Kidney capillary endothelial cell (primary cell): ENCODE measurements at regions not wholly inside any gene's neighbourhood (a gene's known extent, or its start where the extent isn't known, plus 50 kb on each side); places are given as distances from the start of the nearest gene placed in this dataset.
"Not testable (repeated sequence)": the region's sequence is repeated elsewhere in the genome, so short reads cannot be mapped to it uniquely, and the experiment has no call there.

Experiments
- DNase-seq: peaks from one replicate; pipeline ENCODE4 v3.0.0-alpha.2; 2018; ENCODE audit warnings: low spot score

DNA sequence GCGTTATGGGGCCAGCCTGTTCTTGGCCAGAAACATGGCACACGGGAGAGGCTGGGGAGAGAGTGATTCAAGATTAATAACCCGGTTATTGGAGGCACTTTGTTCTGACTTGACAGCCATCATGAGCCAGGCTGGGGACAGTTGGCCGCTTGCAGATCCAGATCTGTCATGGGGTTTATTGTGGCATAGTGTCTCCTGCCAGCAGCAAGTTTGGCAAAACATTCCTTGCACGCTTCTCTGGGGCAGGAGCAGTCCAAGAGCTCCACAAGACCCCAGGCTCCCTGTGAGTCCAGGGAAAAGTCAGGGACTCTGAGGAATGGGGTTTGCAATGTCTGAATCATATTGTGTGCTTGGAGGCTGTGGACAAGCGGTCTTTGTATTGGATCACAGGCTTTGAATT, 270.4 kb downstream of the MIAT start:
- DNase-seq, result no peak

- DNase-seq, result no peak
Measured at GRCh38 chr22:26931471-26931870, 274.1 kb downstream of the MIAT start.

DNA sequence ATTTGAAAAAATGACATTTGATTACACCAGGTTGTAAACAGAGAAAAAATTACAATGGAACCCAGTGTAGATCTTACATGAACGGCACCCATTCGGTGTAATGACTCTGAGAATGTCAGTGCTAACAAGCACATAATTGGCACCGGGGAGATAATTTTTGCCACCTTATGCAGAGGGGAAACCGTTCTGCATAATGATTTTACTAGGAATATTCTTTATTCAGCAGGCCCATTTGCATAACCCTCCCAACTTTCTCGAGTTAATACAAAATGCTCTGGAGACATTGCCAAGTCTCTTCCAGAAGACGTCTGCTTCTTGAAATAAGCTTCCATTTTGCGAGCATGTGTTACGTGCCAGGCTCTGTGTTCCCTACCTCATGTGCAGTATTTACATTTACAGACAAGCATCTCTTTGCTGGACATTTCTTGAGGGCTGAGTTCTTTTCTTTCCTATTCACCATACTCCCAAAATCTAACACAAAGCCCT, 275.8 kb downstream of the MIAT start:
- DNase-seq, result no peak

DNA sequence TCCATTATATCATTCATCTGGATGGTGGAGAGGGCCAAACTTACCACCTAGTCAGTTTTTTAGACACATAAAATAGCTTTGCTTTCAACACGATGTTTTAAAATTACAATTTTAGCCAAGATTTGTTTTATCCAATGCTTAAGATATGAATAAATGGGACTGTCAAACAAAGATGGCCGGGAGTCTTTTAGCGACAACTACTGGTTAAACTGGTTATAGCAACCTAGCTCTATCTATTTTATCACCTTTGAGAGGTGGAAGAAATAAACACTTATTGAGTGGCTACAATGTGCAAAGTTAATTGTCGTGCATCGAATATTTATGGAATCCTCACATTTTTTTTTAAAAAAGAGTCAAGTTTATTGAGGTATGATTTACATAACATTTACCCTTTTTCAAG, 279.8 kb downstream of the MIAT start:
- no peak for DNase-seq

- DNase-seq, result no peak
Measured at GRCh38 chr22:26939466-26939865, 282.1 kb downstream of the MIAT start.

DNA sequence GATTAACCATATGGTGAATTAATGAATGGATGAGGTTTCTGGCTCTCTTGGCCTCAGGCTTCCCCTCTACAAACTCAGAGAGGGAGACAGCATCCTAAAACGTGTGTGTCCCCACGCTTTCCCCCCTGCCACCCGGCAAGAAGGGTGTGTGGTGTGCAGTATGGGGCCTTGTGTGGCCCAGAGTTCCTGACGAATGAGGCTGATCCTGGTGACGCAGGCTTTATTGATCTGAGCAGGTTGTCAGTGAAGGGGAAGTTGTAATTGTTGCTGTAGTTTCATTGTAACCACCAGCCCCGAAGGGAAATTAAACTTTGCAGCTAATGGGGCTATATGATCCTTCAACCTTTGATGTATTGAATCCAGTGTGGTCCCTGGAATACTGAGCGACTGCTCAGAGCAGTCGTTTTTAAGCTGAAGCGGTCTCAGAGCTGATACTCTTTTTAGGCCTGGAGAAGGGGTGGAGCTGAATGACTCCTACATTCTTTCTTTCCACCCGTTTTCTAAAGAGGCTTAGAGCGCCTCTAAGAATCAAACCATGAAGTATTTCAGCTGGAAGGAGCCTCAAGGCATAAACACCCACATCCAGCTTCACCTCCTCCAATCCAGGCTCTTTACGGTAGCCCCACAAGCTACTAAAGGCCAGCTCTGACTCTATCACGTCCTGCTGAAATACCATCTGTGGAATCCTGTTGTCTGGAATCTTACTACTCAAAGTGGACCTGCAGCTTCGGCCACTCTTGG, 284.7 kb downstream of the MIAT start:
- no peak for DNase-seq

DNA sequence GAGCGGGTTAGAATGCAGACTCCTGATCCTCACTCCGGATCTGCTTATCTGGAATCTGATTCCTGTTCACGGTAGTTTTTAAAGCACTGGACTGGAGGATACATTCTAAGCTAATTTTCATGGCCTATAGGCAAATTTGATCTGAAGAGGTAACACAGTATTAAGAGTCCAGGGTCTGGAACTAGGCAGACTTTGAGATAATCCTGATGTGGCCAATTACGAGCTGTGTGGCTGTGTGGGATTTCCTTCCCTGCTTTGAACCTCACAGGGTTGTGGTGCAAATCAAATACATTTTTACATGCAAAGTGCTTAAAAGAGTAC, 285.2 kb downstream of the MIAT start:
- no peak for DNase-seq

DNA sequence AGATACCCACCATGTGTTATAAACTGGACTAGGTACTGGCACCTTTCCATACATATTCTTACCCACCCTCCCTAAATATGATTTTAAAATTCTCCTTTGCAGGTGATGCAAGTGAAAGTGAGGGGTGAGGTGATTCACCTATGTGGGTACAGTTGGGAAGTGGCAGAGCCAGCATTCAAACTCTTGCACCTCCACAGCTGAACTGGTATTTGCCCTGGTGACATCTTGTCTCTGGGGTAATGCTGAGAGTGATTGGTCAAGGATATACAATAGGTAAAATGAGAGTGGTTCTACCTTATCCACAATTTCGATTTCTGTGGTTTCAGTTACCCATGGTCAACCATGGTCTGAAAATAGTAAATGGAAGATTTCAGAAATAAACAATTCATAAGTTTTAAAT, 288.2 kb downstream of the MIAT start:
- DNase-seq, result no peak

DNA sequence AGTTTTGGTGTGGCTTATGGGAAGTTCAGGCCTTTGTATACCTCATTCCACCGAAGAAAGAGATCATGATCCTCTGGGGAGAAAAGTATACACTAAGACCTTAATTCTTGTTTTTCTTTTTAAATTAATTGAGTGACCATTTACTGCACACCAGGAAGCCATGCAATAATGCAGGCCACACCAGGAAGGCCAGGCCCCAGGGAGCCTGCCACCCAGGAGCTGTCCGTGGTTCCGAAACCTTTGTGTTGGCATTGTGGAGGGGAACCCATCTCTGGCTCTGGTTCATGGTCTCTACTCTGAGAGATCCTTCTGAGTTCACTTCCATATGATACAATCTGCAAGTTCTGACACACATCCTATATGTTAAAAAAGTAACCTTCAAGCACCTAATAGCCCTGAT, 291.8 kb downstream of the MIAT start:
- DNase-seq, result peak; percentile 16

GRCh38 chr22:26951139-26951538, 293.8 kb downstream of the MIAT start:
- DNase-seq, result not testable (repeated sequence)

DNA sequence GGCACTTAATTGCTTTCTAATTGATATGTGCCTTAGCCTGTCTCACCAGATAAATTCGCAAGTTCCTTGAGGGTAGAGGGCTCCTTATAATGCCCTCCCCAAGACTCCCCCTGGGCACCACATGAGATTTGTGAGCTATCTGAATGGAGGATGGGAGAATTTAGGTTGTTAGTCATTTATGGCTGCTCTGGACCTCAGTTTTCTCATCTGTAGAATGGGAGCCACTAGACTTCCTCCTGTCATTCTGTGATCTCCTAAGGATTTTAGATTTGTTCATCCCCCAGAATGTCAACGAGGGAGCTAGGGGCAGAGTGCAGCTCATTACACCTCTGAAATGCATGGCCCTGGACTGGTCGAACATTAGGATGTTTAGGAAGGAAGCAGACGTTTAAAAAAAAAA, 294.6 kb downstream of the MIAT start:
- DNase-seq, result no peak

- DNase-seq, result no peak
Measured at GRCh38 chr22:26952451-26953011, 295.1 kb downstream of the MIAT start.

DNA sequence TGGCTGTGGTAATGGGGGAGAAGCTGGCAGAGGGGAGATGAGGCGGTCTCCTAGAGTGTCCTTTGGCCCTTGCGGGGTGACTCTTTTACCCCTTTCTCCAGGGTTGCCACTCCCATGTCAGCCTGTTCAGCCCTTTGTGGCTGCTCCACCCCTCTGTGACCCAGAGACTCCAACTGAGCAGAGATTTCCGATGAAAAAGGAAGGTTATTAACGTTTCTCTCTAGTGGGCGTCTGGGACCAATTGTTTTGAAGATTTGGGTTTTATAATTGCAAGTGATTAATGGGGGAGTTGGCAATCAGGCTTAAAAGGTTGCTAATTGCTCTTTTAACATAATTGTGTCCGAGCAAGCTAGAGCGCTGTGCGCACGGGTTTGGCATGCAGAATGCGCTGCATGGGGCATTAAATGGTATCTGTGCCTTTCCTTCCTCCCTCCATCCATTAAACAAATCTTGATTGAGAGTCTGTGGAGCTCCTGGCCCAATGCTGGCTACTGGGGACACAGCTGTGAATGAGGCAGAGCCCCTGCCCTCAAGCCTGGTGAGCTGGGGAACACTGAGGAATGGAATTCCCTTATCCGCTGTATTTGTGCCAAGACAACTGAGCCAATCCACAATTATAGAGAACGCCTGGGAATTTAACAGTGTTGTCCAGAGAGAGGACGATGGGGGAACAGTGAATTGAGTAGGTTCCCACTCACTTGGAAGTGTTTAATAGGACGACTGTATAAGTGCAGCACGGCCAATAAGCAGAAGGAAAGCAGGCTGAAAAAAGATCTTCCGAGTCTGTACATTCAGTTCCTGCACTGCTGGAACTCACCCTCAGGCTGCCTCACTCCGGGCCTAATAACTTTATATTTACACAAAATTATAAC, 295.9 kb downstream of the MIAT start:
- no peak for DNase-seq

GRCh38 chr22:26956371-26956770, 299.0 kb downstream of the MIAT start:
- DNase-seq, result no peak

DNA sequence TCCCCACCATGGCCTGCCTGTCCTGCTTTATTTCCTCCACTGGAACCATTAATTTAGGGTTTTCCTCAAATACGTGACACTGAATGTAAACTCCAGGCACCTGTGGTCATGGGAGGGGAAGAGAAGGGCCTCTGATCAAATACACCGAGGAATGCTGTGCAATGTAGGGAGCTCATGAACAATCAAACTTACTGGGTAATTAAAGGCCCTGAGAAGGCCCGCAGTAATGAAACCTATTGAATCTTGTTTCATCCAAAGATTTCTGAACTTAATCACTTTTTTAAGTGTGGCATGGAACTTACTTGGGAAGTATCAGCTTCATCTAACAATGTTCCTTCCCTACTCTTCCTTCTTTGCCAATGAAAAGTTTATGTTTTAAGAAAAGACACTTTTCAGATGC, 299.8 kb downstream of the MIAT start:
- DNase-seq, result no peak

DNA sequence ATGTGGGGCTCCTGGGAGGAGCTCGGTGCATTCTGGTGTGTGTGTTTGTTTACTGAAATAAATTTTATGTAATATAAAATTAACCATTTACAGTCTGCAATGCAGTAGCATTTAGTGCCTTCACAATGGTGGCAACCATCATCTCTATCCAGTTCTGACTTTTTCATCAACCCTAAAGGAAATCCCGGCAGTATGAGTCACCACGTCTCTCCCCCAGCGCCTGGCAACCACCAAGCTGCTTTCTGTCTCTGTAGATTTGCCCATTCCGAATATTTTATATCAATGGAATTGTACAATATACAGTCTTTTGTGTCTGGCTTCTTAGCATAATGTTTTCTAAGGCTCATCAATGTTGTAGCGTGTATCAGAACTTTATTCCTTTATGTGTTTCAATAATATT, 300.5 kb downstream of the MIAT start:
- DNase-seq, result no peak

DNA sequence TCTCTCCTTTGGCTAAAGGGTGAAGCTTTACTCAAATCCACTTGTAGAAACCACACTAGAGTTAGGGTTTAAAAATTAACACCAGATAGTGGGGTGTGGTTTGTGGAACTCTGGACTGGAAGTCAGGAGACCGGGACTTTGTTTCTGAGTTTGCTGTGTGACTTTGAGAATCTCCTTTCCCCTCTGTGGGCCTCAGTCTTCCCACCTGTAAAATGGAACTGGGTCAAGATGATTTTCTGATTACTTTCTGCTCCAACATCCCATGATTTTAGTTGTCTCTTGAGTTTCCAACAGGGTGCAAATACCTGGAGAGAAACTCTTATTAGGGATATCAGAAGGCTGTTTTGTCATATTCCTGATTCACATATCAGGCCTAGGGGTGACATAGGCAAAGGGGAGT, 301.0 kb downstream of the MIAT start:
- DNase-seq, result no peak

GRCh38 chr22:26964642-26965041, 307.3 kb downstream of the MIAT start:
- DNase-seq, result no peak

GRCh38 chr22:26967282-26967681, 309.9 kb downstream of the MIAT start:
- DNase-seq, result no peak

DNA sequence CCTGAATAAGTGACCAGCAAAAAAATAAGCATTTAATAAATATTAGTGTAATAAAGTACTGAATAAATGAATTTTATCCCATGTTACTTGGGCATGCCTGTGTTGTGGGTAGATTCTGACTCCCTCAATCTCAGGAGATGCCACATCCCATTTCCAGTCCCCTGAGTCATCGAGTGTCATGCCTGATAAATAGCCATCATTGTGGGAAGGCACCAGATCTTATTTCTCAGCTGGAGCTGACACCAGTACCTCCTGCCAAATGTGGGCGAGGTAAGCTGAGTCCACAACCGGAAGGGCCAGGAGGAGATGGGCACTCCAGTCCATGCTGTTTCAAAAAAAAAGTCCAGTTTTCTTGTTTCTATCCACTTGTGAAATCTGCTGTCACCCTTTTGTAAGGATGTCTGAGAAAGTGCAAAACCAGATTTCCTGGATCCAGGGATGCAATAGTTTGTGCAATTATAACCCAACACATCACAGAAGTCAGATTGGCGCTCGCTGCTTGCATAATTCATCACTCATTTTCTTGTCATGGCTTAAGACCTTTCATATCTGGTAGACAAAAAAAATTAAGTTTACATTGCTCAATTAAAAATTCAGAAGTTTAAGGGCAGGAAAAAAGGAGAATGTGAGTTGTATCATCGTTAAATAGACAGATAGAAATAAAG, 311.6 kb downstream of the MIAT start:
- no peak for DNase-seq

DNA sequence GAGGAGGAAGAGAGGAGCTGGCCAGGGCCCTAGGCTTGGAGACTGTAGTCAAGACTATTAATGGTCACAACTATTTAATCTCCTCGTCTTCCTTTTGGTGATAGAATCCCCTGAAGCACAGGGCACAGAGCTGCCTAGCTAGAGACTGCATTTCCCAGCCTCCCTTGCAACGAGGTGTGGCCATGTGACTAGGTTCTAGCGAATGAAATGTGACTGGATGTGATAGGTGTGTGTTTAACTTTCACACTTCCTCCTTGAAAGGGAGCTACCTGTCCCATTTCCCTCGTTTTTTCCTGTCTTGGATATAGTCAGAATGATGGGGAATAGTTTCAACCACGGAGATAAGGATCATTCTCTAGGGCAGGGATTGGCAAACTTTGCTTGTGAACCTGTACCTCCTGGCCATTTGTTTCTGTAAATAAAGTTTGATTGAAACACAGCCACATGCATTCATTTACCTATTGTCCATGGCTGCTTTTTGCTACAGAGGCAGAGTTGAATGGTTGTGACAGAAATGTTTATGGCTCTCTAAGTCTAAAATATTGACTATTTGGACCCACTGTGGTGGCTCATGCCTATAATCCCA, 313.5 kb downstream of the MIAT start:
- DNase-seq, result no peak

- DNase-seq, result no peak
Measured at GRCh38 chr22:26972286-26972685, 314.9 kb downstream of the MIAT start.
